Fibroblast of lung (primary cell): ENCODE measurements at regions not wholly inside any gene's neighbourhood (a gene's known extent, or its start where the extent isn't known, plus 50 kb on each side); places are given as distances from the start of the nearest gene placed in this dataset.

Experiments used
- CTCF ChIP-seq, 2 donors: IDR thresholded peaks in 1 of 2; conservative IDR thresholded peaks in 1 of 2; 1 replicate in 1 of 2; 2 replicates in 1 of 2; pipeline ENCODE4 v1.5.1; 2011 to 2012; ENCODE audit warnings: low read length in 2 of 2, control low read depth in 1 of 2, inconsistent platforms in 1 of 2, low read depth in 1 of 2, mild to moderate bottlenecking in 1 of 2
- EZH2 ChIP-seq: IDR thresholded peaks from 2 replicates; pipeline ENCODE4 v1.5.1; 2012; ENCODE audit warnings: low read length, control low read depth, mild to moderate bottlenecking; ENCODE audit errors: missing control alignments

GRCh38 chr20:39890697-39891096 lies 798.3 kb downstream of the MAFB start:
- TF ChIP-seq CTCF (conservative IDR thresholded peaks at IDR 0.05 in 1 of 2, IDR thresholded peaks at IDR 0.05 in 1 of 2; ENCODE audit: low read depth in 1 of 2, low read length in 2 of 2) (no peak), EZH2 (no peak)
